ENCODE measurements at regions not wholly inside any gene's neighbourhood (a gene's known extent, or its start where the extent isn't known, plus 50 kb on each side); places are given as distances from the start of the nearest gene placed in this dataset.

DNA sequence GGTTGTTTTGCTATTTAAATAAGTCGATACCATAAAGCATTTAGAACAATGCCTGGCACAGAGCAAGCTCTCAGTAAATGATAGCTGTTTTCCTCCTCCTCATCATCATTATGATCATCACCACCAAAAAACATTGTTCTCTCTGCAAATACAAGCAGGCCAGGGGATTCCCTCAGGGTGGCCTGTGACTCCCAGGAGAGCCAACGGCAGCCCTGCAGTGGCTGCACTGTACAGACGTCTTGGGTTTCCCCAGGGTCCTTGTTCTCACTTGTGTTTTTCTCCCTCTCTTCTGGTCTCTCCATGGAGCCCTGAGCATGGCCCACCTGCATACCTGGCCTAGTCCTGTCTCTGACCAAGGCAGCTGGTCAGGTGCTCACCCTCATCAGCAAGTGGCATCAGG lies 290.9 kb upstream of the PWP1 start:
- TF ChIP-seq, protein P1, sequence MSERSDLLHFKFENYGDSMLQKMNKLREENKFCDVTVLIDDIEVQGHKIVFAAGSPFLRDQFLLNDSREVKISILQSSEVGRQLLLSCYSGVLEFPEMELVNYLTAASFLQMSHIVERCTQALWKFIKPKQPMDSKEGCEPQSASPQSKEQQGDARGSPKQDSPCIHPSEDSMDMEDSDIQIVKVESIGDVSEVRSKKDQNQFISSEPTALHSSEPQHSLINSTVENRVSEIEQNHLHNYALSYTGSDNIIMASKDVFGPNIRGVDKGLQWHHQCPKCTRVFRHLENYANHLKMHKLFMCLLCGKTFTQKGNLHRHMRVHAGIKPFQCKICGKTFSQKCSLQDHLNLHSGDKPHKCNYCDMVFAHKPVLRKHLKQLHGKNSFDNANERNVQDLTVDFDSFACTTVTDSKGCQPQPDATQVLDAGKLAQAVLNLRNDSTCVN (CRISPR knock-in tag; IDR thresholded peaks at IDR 0.05) = no peak
- no peak for TF ChIP-seq ZNF384 (IDR thresholded peaks at IDR 0.05; ENCODE audit: low read depth, low read length)
- TF ChIP-seq MECOM (CRISPR knock-in tag; IDR thresholded peaks at IDR 0.05) = no peak
